ENCODE measurements at regions not wholly inside any gene's neighbourhood (a gene's known extent, or its start where the extent isn't known, plus 50 kb on each side); places are given as distances from the start of the nearest gene placed in this dataset.

- DNase-seq: no peak
These were observed 54.9 kb upstream of the BLID start for GRCh38 chr11:122170815-122171475.

- DNase-seq: no peak
These were observed 52.2 kb upstream of the BLID start for GRCh38 chr11:122168218-122168617.

DNA sequence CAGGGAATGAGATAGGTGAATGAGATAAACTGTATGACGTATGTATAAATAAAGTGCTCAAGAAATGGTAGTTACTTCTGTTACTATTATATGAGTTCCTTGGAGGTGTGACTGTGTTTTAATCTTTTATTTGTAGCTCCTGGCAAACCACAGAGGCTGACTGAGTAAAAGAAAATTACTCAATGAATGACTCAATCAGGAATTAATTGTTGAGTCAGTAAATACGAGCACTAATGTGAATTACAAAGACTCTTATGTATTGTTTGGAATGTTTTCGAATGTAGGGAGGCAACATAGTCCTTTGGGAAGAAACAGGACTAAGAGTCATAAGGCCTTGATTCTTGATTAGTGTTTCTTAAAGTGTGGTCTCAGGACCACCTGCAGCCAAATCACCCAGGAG lies 51.1 kb upstream of the BLID start:
- no peak for DNase-seq

DNA sequence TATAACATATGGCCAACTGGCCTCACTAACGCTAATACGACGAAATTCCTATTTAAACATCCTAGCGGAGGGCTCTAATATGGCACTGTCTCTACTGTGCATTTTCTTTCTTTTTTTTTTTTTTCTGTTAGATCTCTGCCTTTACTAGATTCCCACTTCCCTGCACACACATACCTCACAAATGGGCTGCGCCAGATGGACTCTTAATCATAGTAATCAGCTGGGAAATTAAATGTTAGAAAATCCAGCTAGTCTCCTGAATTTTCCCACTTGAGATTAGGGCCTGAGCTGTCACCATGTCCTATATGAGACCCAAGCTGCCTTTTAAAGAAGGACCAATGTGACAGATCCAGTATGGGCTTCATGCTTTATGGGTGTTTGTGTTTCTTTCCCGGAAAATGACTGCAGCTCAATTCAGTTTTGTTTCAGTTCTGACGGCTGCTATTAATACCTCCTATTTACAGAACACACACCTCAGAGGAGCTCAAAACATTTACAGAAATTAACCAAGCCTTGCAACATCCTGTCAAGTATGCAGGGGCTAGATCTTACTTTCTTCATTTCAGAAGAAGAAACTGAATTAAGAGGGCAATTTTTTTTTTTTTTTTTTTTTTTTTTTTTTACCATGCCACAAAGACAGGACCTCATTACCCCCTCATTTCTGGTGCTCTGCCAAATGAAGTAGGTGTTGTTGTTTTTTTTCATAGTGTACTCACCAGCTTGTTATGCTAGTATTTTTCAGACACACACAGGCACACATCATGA lies 49.8 kb upstream of the BLID start:
- no peak for DNase-seq

Measured in C1 segment of cervical spinal cord (tissue), 14 donors.